Endothelial cell of umbilical vein (primary cell): ENCODE measurements at regions not wholly inside any gene's neighbourhood (a gene's known extent, or its start where the extent isn't known, plus 50 kb on each side); places are given as distances from the start of the nearest gene placed in this dataset.

Source experiments
- POLR2A ChIP-seq: IDR thresholded peaks from 2 replicates; pipeline ENCODE4 v1.6.1; 2012; ENCODE audit warnings: low read depth, mild to moderate bottlenecking, control low read depth, low read length
- POLR2AphosphoS5 ChIP-seq: IDR thresholded peaks from 2 replicates; pipeline ENCODE4 v1.6.1; 2012; ENCODE audit warnings: low read depth, mild to moderate bottlenecking, control low read depth, low read length, moderate library complexity; ENCODE audit not compliant: insufficient read depth
- TF ChIP-seq, protein P1 (sequence below), 2 donors: IDR thresholded peaks; 1 replicate in 1 of 2; 2 replicates in 1 of 2; pipeline ENCODE4 v1.5.1; 2011; ENCODE audit warnings: low read length in 2 of 2, mild to moderate bottlenecking in 2 of 2, moderate library complexity in 2 of 2, control low read depth in 1 of 2, inconsistent platforms in 1 of 2, low read depth in 1 of 2; ENCODE audit not compliant: insufficient read depth in 1 of 2; ENCODE audit errors: extremely low read depth in 1 of 2
- TF ChIP-seq, protein P2 (sequence below): IDR thresholded peaks from 2 replicates; pipeline ENCODE4 v1.6.1; 2011; ENCODE audit not compliant: insufficient read depth, insufficient read length

DNA sequence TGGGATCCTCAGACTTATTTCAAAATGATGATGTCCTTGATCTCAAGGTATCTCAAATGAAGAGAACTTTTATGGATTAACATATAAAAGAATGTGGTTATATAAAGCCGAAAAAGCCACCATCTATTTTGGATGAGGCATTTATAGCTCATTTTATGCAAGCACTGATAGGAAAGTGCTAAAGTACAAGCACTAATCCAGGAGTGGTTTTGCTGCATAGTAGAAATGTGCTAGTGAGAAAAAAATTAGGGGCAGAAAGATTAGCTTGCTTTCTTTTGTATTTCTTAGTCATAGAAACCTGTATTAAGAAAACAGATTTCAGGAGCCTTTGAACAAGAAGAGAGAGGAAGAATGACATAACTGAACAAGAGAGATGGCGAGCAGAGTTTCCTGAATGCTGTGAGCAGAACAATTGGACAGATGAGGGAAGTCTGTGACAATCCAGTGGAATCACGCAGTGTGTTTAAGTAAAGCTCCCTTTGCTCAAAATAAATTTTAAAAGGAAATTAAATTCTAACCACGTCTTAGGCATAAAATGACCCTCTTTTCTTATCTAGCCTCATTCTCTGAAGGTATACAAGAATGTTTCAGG lies 238.2 kb upstream of the NOVA1 start:
- TF ChIP-seq POLR2AphosphoS5, result no peak
- TF ChIP-seq, protein P1, sequence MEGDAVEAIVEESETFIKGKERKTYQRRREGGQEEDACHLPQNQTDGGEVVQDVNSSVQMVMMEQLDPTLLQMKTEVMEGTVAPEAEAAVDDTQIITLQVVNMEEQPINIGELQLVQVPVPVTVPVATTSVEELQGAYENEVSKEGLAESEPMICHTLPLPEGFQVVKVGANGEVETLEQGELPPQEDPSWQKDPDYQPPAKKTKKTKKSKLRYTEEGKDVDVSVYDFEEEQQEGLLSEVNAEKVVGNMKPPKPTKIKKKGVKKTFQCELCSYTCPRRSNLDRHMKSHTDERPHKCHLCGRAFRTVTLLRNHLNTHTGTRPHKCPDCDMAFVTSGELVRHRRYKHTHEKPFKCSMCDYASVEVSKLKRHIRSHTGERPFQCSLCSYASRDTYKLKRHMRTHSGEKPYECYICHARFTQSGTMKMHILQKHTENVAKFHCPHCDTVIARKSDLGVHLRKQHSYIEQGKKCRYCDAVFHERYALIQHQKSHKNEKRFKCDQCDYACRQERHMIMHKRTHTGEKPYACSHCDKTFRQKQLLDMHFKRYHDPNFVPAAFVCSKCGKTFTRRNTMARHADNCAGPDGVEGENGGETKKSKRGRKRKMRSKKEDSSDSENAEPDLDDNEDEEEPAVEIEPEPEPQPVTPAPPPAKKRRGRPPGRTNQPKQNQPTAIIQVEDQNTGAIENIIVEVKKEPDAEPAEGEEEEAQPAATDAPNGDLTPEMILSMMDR (IDR thresholded peaks at IDR 0.05; ENCODE audit: extremely low read depth in 1 of 2, insufficient read depth in 1 of 2, low read depth in 1 of 2, low read length in 2 of 2), result no peak
- TF ChIP-seq, protein P2, sequence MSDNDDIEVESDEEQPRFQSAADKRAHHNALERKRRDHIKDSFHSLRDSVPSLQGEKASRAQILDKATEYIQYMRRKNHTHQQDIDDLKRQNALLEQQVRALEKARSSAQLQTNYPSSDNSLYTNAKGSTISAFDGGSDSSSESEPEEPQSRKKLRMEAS, result no peak
- TF ChIP-seq POLR2A, result no peak
